Neural progenitor cell (in vitro differentiated cells): ENCODE measurements at regions not wholly inside any gene's neighbourhood (a gene's known extent, or its start where the extent isn't known, plus 50 kb on each side); places are given as distances from the start of the nearest gene placed in this dataset.

Source experiments
- DNase-seq: peaks from one replicate; pipeline ENCODE4 v3.0.0-alpha.2; 2016; ENCODE audit warnings: low spot score
- H2AFZ ChIP-seq: fragments of 200-600 bp; sonication (generic); replicated peaks from 2 replicates; pipeline ENCODE4 v1.6.1; 2016; ENCODE audit warnings: antibody characterized with exemption
- H3F3A ChIP-seq: fragments of 200-600 bp; sonication (generic); 2 replicates; pipeline ENCODE4 v1.6.1; 2016; ENCODE audit warnings: antibody characterized with exemption, low read depth
- H3K27ac ChIP-seq: fragments of 200-600 bp; sonication (generic); 2 replicates; pipeline ENCODE4 v1.5.1; 2016; ENCODE audit warnings: mild to moderate bottlenecking
- H3K27me3 ChIP-seq: fragments of 200-600 bp; sonication (generic); 2 replicates; pipeline ENCODE4 v1.6.1; 2016; ENCODE audit warnings: mild to moderate bottlenecking, moderate library complexity
- H3K36me3 ChIP-seq: fragments of 200-600 bp; sonication (generic); 2 replicates; pipeline ENCODE4 v1.5.1; 2016
- H3K4me1 ChIP-seq: fragments of 200-600 bp; sonication (generic); 2 replicates; pipeline ENCODE4 v1.6.1; 2016; ENCODE audit warnings: mixed run types
- H3K4me2 ChIP-seq: fragments of 200-600 bp; sonication (generic); 2 replicates; pipeline ENCODE4 v1.6.1; 2016
- H3K4me3 ChIP-seq: fragments of 200-600 bp; sonication (generic); 2 replicates; pipeline ENCODE4 v1.5.1; 2016
- H3K79me2 ChIP-seq: fragments of 200-600 bp; sonication (generic); 2 replicates; pipeline ENCODE4 v1.6.1; 2016; ENCODE audit warnings: low read depth
- H3K9ac ChIP-seq: fragments of 200-600 bp; sonication (generic); 2 replicates; pipeline ENCODE4 v1.6.1; 2016
- H3K9me3 ChIP-seq: fragments of 200-600 bp; sonication (generic); 2 replicates; pipeline ENCODE4 v1.5.1; 2016; ENCODE audit warnings: low read depth
- H4K20me1 ChIP-seq: fragments of 200-600 bp; sonication (generic); 2 replicates; pipeline ENCODE4 v1.6.1; 2016; ENCODE audit warnings: low read depth
- H3K27ac Mint-ChIP-seq: 3 replicates; pipeline ENCODE4 v1.8.0; 2021; ENCODE audit warnings: mixed read lengths
- H3K27me3 Mint-ChIP-seq: 2 replicates; pipeline ENCODE4 v1.8.0; 2022; ENCODE audit warnings: low read depth, mild to moderate bottlenecking, inconsistent platforms, moderate library complexity, mixed read lengths; ENCODE audit not compliant: insufficient read depth
- H3K36me3 Mint-ChIP-seq: 3 replicates; pipeline ENCODE4 v1.8.0; 2021; ENCODE audit warnings: mixed read lengths
- H3K4me1 Mint-ChIP-seq: 3 replicates; pipeline ENCODE4 v1.8.0; 2021; ENCODE audit warnings: mixed read lengths
- H3K4me3 Mint-ChIP-seq: 3 replicates; pipeline ENCODE4 v1.8.0; 2021; ENCODE audit warnings: mild to moderate bottlenecking, moderate library complexity, mixed read lengths
- H3K9me3 Mint-ChIP-seq: 3 replicates; pipeline ENCODE4 v1.8.0; 2020; ENCODE audit warnings: mixed read lengths
- EZH2 ChIP-seq: fragments of 200-600 bp; sonication (generic); IDR thresholded peaks from 2 replicates; pipeline ENCODE4 v1.6.1; 2017; ENCODE audit warnings: antibody characterized with exemption, mild to moderate bottlenecking, moderate library complexity
- EZH2phosphoT487 ChIP-seq: fragments of 200-600 bp; sonication (generic); IDR thresholded peaks from 2 replicates; pipeline ENCODE4 v1.6.1; 2017; ENCODE audit warnings: antibody characterized with exemption
- TF ChIP-seq, protein P1 (sequence below): fragments of 200-600 bp; sonication (generic); IDR thresholded peaks from 2 replicates; pipeline ENCODE4 v1.5.1; 2017; ENCODE audit warnings: antibody characterized with exemption, mild to moderate bottlenecking

DNA sequence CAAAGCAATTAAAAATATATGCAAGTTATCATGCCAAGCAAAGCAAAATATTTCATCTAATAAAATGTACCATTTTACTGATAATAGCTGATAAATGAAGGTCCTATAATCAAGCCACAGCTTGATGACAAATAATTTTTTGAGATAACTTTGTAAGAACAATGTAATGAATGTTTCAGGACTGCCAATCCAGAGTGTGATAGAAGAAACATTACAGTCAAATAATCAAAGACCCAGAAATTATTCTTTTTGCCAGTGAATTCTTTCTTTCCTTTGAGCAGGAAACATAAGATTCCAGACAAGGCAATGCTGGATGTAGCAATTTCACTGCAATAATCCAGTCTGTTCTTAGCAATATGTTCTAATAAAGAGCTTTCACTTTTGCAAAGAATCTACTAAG, 556.1 kb downstream of the PLOD2 start:
- no peak for DNase-seq
- Histone ChIP-seq H3K4me2 (no peak overlapping the region), H3K79me2 (no peaks in the 10 kb centered on the region), H2AFZ (no peak overlapping the region), H4K20me1 (no peaks in the 10 kb centered on the region), H3K36me3 (no peaks in the 10 kb centered on the region), H3K4me3 (no peak overlapping the region), H3K9ac (no peak overlapping the region), H3F3A (no peaks in the 10 kb centered on the region), H3K27me3 (no peaks in the 10 kb centered on the region), H3K27ac (no peak overlapping the region), H3K4me1 (no peaks in the 10 kb centered on the region), H3K9me3 (no peaks in the 10 kb centered on the region)
- Mint-ChIP-seq H3K27ac (no peak overlapping the region), H3K36me3 (no peaks in the 10 kb centered on the region), H3K4me1 (no peaks in the 10 kb centered on the region), H3K9me3 (no peaks in the 10 kb centered on the region), H3K4me3 (no peak overlapping the region), H3K27me3 (no peaks in the 10 kb centered on the region)
- TF ChIP-seq EZH2phosphoT487, result no peak
- TF ChIP-seq EZH2, result no peak
- TF ChIP-seq, protein P1, sequence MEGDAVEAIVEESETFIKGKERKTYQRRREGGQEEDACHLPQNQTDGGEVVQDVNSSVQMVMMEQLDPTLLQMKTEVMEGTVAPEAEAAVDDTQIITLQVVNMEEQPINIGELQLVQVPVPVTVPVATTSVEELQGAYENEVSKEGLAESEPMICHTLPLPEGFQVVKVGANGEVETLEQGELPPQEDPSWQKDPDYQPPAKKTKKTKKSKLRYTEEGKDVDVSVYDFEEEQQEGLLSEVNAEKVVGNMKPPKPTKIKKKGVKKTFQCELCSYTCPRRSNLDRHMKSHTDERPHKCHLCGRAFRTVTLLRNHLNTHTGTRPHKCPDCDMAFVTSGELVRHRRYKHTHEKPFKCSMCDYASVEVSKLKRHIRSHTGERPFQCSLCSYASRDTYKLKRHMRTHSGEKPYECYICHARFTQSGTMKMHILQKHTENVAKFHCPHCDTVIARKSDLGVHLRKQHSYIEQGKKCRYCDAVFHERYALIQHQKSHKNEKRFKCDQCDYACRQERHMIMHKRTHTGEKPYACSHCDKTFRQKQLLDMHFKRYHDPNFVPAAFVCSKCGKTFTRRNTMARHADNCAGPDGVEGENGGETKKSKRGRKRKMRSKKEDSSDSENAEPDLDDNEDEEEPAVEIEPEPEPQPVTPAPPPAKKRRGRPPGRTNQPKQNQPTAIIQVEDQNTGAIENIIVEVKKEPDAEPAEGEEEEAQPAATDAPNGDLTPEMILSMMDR, result no peak

DNA sequence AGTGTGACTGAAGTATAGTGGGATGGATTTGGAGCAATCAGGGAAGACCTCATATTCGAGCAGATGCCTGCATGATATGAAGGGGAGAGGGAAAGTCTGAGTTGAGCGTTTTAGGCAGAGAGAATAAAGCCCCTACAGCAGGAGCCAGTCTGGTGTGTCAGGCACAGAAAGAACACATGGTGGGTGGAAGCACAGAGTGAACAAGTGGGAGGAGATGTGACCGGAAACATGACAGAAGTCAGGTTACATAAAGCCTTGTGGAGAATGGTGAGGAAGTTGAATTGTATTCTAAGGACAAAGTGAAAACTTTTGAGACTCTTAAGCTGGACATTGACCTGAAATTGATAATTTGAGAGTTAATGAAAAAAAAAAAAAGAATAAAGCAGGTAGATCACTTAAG, 541.0 kb downstream of the PLOD2 start:
- Histone ChIP-seq H3K27ac (no peak overlapping the region), H3K27me3 (no peaks in the 10 kb centered on the region), H3K4me1 (no peaks in the 10 kb centered on the region), H3K9me3 (no peaks in the 10 kb centered on the region), H3F3A (no peaks in the 10 kb centered on the region), H4K20me1 (no peaks in the 10 kb centered on the region), H3K4me2 (no peak overlapping the region), H2AFZ (no peak overlapping the region), H3K36me3 (no peaks in the 10 kb centered on the region), H3K4me3 (no peak overlapping the region), H3K79me2 (no peaks in the 10 kb centered on the region), H3K9ac (no peak overlapping the region)
- no peaks in the 10 kb centered on the region for H3K27me3 Mint-ChIP-seq
- H3K27ac Mint-ChIP-seq, result no peak overlapping the region
- no peak for DNase-seq
- peaks cover 5% of the 10 kb centered on the region for H3K9me3 Mint-ChIP-seq
- H3K4me3 Mint-ChIP-seq, result no peak overlapping the region
- H3K4me1 Mint-ChIP-seq, result peaks cover 4% of the 10 kb centered on the region
- H3K36me3 Mint-ChIP-seq, result no peaks in the 10 kb centered on the region
- TF ChIP-seq EZH2phosphoT487 (no peak), EZH2 (no peak)
- TF ChIP-seq, protein P1, result no peak

DNA sequence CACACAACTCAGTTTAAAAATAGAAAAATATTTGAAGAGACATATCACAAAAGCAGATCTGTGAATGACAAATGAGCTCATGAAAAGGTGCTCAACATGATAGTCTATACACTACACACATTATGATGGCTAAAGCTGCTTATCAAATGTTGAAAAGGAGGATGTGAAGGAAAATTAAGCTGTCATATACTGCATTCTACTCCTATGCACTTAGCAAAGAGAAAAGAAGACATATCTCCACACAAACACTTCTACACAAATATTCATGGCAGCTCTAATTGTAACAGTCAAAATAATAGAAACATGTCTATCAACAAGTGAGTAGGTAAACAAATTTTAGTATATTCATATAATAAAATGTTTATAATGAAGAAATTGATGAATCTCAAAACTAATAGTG, 540.5 kb downstream of the PLOD2 start:
- H3K27me3 ChIP-seq, result no peaks in the 10 kb centered on the region
- H3K27ac ChIP-seq, result no peak overlapping the region
- DNase-seq, result no peak
- no peaks in the 10 kb centered on the region for H3K4me1 ChIP-seq
- H3K4me1 Mint-ChIP-seq, result peaks cover 4% of the 10 kb centered on the region
- H3F3A ChIP-seq, result no peaks in the 10 kb centered on the region
- no peaks in the 10 kb centered on the region for H3K36me3 ChIP-seq
- H3K4me2 ChIP-seq, result no peak overlapping the region
- no peak overlapping the region for H3K9ac ChIP-seq
- no peaks in the 10 kb centered on the region for H3K79me2 ChIP-seq
- H3K9me3 ChIP-seq, result no peaks in the 10 kb centered on the region
- H3K27me3 Mint-ChIP-seq, result no peaks in the 10 kb centered on the region
- H3K9me3 Mint-ChIP-seq, result peaks cover 2% of the 10 kb centered on the region
- H2AFZ ChIP-seq, result no peak overlapping the region
- no peak overlapping the region for H3K27ac Mint-ChIP-seq
- H3K4me3 ChIP-seq, result no peak overlapping the region
- H4K20me1 ChIP-seq, result no peaks in the 10 kb centered on the region
- no peaks in the 10 kb centered on the region for H3K36me3 Mint-ChIP-seq
- no peak overlapping the region for H3K4me3 Mint-ChIP-seq
- TF ChIP-seq EZH2, result no peak
- no peak for TF ChIP-seq EZH2phosphoT487
- TF ChIP-seq, protein P1, result no peak

DNA sequence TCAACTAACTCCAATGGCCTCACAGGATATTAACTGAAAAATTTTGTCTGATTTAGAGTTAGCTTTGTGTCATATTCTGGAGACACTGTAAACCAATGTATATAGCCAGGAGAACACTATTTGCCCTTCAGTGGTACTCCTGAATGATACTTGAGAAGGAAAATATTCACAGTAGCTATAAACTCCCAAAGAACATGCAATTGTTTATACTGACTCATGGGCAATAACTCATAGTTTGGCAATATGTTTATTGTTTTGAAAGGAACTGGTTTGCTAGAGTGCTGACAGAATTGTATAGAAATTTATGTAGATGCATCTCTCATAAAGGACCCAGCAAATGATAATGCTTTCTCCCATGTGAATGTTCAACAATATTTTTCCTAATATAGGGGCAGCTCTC, 537.6 kb downstream of the PLOD2 start:
- Mint-ChIP-seq H3K36me3 (no peaks in the 10 kb centered on the region), H3K27ac (no peak overlapping the region), H3K9me3 (no peaks in the 10 kb centered on the region), H3K4me1 (peaks cover 4% of the 10 kb centered on the region), H3K27me3 (no peaks in the 10 kb centered on the region), H3K4me3 (no peak overlapping the region)
- Histone ChIP-seq H4K20me1 (no peaks in the 10 kb centered on the region), H3K4me1 (no peaks in the 10 kb centered on the region), H3K9ac (no peak overlapping the region), H3K9me3 (no peaks in the 10 kb centered on the region), H3K27ac (no peak overlapping the region), H3K79me2 (no peaks in the 10 kb centered on the region), H3K4me2 (no peak overlapping the region), H3K36me3 (no peaks in the 10 kb centered on the region), H3F3A (no peaks in the 10 kb centered on the region), H2AFZ (no peak overlapping the region), H3K27me3 (no peaks in the 10 kb centered on the region), H3K4me3 (no peak overlapping the region)
- no peak for TF ChIP-seq EZH2phosphoT487
- TF ChIP-seq EZH2, result no peak
- TF ChIP-seq, protein P1, result no peak
- DNase-seq, result no peak
